Limb (tissue), 2 donors: ENCODE measurements at regions not wholly inside any gene's neighbourhood (a gene's known extent, or its start where the extent isn't known, plus 50 kb on each side); places are given as distances from the start of the nearest gene placed in this dataset.
"Not testable (repeated sequence)": the region's sequence is repeated elsewhere in the genome, so short reads cannot be mapped to it uniquely, and the experiment has no call there.

Source experiments
- DNase-seq, 2 donors: peaks; one replicate each; pipeline ENCODE4 v3.0.0-alpha.2; 2016; ENCODE audit errors: extremely low spot score in 2 of 2

GRCh38 chrX:3803713-3804112 is 90.3 kb upstream of the PRKX start:
- no peak for DNase-seq

GRCh38 chrX:3803305-3803704 is 89.9 kb upstream of the PRKX start:
- no peak for DNase-seq

DNA sequence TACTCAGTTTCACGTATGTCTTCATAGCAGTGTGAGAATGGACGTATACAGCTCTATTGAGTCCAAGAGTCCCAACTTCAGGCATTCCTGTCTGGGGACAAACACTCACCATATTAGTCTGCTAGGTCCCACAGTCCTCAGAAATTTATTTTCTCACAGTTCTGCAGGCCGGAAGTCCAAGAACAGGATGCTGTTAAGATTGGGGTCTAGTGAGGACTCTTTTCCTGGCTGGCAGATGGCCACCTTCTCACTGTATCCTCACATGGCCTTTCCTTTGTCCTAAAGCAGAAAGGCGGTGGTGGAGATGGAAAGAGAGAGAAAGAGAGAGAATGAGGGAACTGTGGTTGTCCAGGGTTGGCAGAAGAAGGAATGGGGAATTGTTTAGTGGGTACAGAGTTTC is 82.0 kb upstream of the PRKX start:
- DNase-seq, result not testable (repeated sequence)

- no peak for DNase-seq
Measured at GRCh38 chrX:3791449-3791848, 78.0 kb upstream of the PRKX start.

DNA sequence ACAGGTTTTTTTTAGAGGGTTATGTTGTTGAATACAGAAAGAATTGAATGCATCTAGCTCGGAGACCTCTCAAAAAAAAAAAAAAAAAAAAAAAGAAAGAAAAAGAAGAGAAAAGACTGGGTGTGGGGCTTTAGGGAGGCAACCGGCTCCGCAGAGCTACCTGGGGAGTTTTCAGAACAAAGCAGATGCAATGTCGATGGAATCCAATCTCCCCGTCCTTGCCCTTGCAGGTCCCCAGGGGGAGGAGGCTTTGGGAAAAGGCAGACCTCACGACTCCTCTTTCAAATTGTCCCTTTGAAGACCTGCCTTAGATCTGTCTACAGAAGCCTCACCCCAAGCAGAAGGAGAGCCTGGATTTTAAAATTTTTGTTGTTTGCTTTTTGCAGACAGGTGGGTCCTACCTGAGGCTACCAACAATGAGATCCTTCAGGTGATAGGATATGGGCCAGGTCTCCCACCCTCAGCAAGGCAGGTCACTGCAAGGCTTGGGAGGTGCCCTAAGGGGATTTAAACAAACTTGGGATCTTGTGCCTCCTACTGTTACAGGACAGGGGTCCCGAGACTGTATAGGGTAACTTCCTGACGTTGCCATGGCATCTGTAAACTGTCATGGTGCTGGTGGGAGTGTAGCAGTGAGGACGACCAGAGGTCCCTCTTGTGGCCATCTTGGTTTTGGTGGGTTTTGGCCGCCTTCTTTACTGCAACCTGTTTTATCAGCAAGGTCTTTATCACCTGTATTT is 75.2 kb upstream of the PRKX start:
- DNase-seq, result no peak

DNA sequence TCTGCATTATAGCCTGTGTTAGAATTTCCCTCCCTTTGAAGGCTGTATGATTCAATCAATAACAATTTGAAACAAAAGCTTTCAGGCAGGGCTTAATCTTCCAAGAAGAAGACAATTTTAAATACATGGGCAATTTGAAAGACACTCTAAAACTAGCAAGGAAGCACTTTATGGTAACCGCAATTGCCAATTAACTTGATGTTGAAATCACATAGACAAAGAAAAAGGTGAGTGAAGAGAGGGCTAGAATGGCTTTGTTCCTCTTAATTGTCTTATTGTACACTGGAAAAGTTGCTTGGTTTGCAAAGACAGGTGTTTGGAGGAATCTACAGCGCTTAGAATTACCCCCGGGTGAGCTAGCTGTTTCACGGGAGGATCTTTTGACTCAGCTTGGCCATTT is 74.4 kb upstream of the PRKX start:
- no peak for DNase-seq

- DNase-seq, result not testable (repeated sequence)
Measured at GRCh38 chrX:3785822-3786221, 72.4 kb upstream of the PRKX start.

DNA sequence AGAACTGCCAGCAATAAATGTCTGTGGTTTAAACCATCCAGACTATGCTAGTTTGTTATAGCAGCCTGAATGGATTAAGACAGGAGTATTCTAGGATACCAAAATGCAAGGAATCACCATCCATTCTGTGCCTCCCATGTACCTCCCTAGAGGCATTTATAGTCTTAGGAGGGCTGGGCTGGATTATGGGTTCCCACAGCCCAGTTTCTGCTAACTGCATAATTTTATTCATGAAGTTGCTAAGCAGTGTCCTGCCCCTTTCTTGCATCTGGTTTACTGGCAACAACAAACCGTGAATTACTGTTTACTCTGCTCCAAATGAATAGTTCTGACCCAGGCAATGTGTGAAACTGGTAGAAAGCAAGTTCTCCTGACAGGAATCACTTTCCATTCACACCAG is 67.1 kb upstream of the PRKX start:
- DNase-seq, result no peak

DNA sequence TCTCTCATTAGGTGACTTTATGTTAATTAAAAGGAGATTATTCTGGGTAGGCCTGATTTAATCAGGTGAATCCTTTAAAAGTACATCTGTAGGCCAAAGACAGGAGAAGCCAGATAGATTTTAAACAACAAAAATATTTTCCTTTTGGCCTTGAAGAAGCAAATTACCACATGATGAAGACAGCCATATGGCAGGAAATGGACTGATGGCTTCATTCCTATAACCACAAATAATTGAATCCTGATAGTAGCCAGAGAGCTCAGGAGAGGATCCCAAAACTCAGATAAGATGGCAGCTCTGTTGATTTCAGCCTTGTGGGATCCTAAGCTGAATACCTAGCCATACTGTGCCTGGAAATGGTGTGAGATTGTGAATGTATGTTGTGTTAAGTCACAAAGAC is 66.1 kb upstream of the PRKX start:
- DNase-seq, result no peak

DNA sequence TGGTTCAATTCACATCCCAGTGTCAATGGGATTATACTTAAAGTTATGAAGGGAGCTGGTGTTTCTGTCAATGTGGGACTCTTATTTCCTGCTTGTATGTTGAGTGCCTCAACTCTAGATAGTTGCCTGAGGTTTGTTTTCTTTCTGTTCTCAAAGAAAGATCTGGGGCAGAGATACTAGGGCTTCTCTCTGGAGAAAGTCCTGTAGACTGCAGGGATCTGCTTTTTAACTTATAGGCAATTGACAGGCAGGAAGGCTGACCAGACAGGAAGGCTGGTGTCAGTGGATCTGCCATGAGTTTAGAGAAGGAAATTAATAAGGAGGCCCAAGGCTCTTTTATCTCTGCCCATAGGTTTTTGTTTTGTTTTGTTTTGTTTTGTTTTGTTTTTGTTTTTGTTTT is 64.0 kb upstream of the PRKX start:
- DNase-seq, result no peak

DNA sequence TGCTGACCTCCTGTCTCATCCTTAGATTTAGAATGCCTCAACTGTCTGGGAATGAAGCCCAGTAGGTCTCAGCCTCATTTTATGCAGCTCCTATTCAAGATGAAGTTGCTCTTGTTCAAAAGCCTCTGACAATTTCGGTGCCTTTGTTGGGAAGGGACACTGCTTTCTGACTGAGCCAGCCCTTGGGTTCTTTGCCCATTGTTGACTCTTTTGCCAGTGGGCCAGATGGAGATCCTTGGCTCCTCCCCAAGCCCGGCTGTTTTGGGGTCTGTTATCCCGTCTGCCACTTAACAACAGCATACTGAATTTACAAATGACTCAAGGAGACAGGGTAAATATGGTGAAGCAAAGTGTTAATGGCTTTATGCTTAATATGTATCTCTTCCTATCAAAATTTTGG is 58.3 kb upstream of the PRKX start:
- no peak for DNase-seq

DNA sequence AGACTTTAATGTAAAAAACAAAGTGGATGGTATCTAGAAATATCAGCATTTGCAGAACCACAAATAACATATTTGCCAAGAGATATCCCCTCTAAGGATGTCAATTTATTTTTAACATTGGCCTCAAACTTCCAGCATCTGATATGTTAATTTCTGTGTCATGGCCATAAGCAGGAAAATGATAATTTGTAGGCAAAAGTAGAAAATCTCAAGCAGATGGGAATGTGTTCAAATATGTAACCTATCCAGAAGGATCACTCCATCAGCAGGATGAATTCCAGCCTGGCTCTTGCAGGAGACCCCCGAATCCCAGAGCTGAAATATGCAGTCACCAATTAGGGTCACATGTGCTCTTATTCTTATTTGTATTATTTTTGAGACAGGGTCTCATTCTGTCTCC is 55.4 kb upstream of the PRKX start:
- DNase-seq, result no peak
